Common myeloid progenitor, CD34-positive (primary cell): ENCODE measurements at regions not wholly inside any gene's neighbourhood (a gene's known extent, or its start where the extent isn't known, plus 50 kb on each side); places are given as distances from the start of the nearest gene placed in this dataset.

Experiments used
- CTCF ChIA-PET: fragments of 350-600 bp; sonication (Branson Sonifier 250); formaldehyde crosslinking; loops from one replicate; lab custom pipeline; 2021; ENCODE audit warnings: antibody characterized with exemption; lab: Charles Lee
- POLR2A ChIA-PET: fragments of 350-600 bp; sonication (Branson Sonifier 250); formaldehyde crosslinking; loops from one replicate; lab custom pipeline; 2021; ENCODE audit warnings: antibody characterized with exemption; lab: Charles Lee
- DNase-seq, 3 donors: peaks; one replicate each; pipeline versions ENCODE4 v3.0.0 to v3.0.0-alpha.2; 2013
- H3K27ac ChIP-seq, 2 experiments: 1 replicate in 1 of 2; 2 replicates in 1 of 2; pipeline ENCODE4 v1.7.0; 2013; ENCODE audit warnings: inconsistent platforms in 2 of 2, low read length in 2 of 2, mild to moderate bottlenecking in 2 of 2, low read depth in 1 of 2, moderate library complexity in 1 of 2; ENCODE audit not compliant: severe bottlenecking in 2 of 2, insufficient read depth in 1 of 2, poor library complexity in 1 of 2
- H3K27me3 ChIP-seq, 5 experiments: replicated peaks in 2 of 5; 1 replicate in 3 of 5; 2 replicates in 2 of 5; pipeline versions ENCODE4 v1.6.1 to v1.7.0; 2013; ENCODE audit warnings: low read length in 4 of 5, mild to moderate bottlenecking in 2 of 5, moderate library complexity in 2 of 5, inconsistent platforms in 1 of 5; ENCODE audit not compliant: insufficient read depth in 5 of 5, control insufficient read depth in 4 of 5
- H3K36me3 ChIP-seq, 4 experiments: 1 replicate in 2 of 4; 2 replicates in 2 of 4; pipeline versions ENCODE4 v1.6.1 to v1.7.0; 2013; ENCODE audit warnings: low read length in 3 of 4, control low read depth in 1 of 4, mild to moderate bottlenecking in 1 of 4; ENCODE audit not compliant: control insufficient read depth in 4 of 4, insufficient read depth in 4 of 4
- H3K4me1 ChIP-seq, 4 experiments: 1 replicate in 3 of 4; 2 replicates in 1 of 4; pipeline versions ENCODE4 v1.6.1 to v1.7.1; 2013; ENCODE audit warnings: low read length in 3 of 4, mild to moderate bottlenecking in 3 of 4, control low read depth in 1 of 4, inconsistent platforms in 1 of 4, moderate library complexity in 1 of 4; ENCODE audit not compliant: control insufficient read depth in 4 of 4, insufficient read depth in 4 of 4; ENCODE audit errors: control extremely low read depth in 1 of 4
- H3K4me3 ChIP-seq, 7 experiments: 1 replicate in 4 of 7; 2 replicates in 3 of 7; pipeline versions ENCODE4 v1.5.1 to v1.7.0; 2013; ENCODE audit warnings: mild to moderate bottlenecking in 7 of 7, low read length in 6 of 7, moderate library complexity in 6 of 7, inconsistent platforms in 2 of 7, low read depth in 2 of 7, control low read depth in 1 of 7; ENCODE audit not compliant: insufficient read depth in 4 of 7, control insufficient read depth in 1 of 7; ENCODE audit errors: extremely low read depth in 1 of 7
- H3K9me3 ChIP-seq, 5 experiments: 1 replicate in 4 of 5; 2 replicates in 1 of 5; pipeline versions ENCODE4 v1.6.1 to v1.7.1; 2013; ENCODE audit warnings: low read length in 4 of 5, mild to moderate bottlenecking in 2 of 5, inconsistent platforms in 1 of 5, low read depth in 1 of 5, moderate library complexity in 1 of 5; ENCODE audit not compliant: control insufficient read depth in 4 of 5, insufficient read depth in 2 of 5; ENCODE audit errors: control extremely low read depth in 1 of 5
- WGBS: methylation state at CpG from one replicate; pipeline ENCODE4 v1.1.5; 2013; ENCODE audit not compliant: insufficient coverage; 5-methylcytosine and 5-hydroxymethylcytosine counted together

- ChIA-PET POLR2A (no interaction called here), CTCF (interaction anchor here (1.0 to 1.5 kb wide), 3 partner anchors 9 to 32 kb away, joined by 3 to 7 read pairs (median 3); no protein-coding TSS in a partner anchor)
- WGBS: 50% methylated on average over 4 of the region's 9 CpGs
- Histone ChIP-seq H3K36me3 (no peaks in the 10 kb centered on the region), H3K4me1 (peaks cover 0 to 14% (median 2%) of the 10 kb centered on the region in 4 experiments), H3K9me3 (no peaks in the 10 kb centered on the region), H3K27ac (no peak overlapping the region), H3K4me3 (no peak overlapping the region), H3K27me3 (no peaks in the 10 kb centered on the region)
- no peak for DNase-seq
Observed at GRCh38 chr4:41471126-41472071, 66.6 kb upstream of the LIMCH1 start.

- WGBS: 82% methylated on average over 5 of the region's 5 CpGs
- POLR2A ChIA-PET: no interaction called here
Observed at GRCh38 chr4:41472081-41472480, 65.9 kb upstream of the LIMCH1 start.

DNA sequence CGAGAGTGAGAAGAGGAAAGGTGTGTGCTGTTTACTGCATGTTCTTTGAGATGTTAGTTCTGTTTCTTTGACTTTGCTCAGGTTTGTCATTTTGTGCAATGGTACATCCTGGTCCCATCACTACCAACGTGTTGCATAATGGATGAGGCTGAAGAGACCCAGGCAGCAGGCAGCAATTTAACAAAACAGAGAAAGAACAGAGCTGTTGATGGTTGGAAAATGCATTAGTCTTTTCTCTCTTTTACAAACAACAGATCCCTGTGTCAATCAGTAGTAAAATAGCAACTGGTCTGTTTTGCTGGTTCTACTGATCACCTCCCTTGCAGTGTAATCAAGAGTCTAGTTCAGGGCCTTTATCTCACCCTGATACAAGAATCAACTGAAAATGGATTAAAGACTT is 64.8 kb upstream of the LIMCH1 start:
- 100% methylated on average over 1 of the region's 2 CpGs for WGBS
- Histone ChIP-seq H3K9me3 (no peaks in the 10 kb centered on the region), H3K27me3 (no peaks in the 10 kb centered on the region), H3K4me3 (no peak overlapping the region), H3K4me1 (peaks cover 0 to 13% (median 2%) of the 10 kb centered on the region in 4 experiments), H3K27ac (no peak overlapping the region), H3K36me3 (no peaks in the 10 kb centered on the region)
- no peak for DNase-seq
- CTCF ChIA-PET: interaction anchor here (1.0 kb wide), 1 partner anchor 51 kb away, joined by 5 read pairs; no protein-coding TSS in a partner anchor
- POLR2A ChIA-PET: no interaction called here

More at GRCh38 chr4:41472081-41472480, 65.9 kb upstream of the LIMCH1 start:
- Histone ChIP-seq H3K4me3 (no peak overlapping the region), H3K27me3 (no peaks in the 10 kb centered on the region), H3K4me1 (peaks cover 0 to 11% (median 2%) of the 10 kb centered on the region in 4 experiments), H3K27ac (no peak overlapping the region), H3K36me3 (no peaks in the 10 kb centered on the region), H3K9me3 (no peaks in the 10 kb centered on the region)
- DNase-seq: no peak
- CTCF ChIA-PET: interaction anchor here (0.6 to 1.5 kb wide), 5 partner anchors 8 to 437 kb away, joined by 3 to 7 read pairs (median 3); no protein-coding TSS in a partner anchor

DNA sequence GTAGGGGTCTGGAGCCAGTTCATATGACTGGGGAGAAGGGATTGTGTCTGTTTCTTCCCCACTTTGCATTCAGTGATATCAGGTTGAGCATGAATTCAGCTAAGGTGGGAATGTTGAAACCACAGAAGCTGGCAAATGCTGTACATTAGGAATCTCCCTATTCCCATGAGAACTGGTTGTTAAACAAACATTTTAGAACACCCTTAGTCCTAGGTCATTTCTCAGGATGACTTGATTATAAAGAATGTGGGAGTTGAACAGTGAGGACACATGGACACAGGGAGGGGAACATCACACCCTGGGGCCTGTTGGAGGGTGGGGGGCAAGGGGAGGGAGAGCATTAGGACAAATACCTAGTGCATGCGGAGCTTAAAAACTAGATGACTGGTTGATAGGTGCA is 62.6 kb upstream of the LIMCH1 start:
- CTCF ChIA-PET: no interaction called here
- no CpG with 5 or more reads among the region's 1 CpG for WGBS
- Histone ChIP-seq H3K4me1 (peaks cover 0 to 14% (median 2%) of the 10 kb centered on the region in 4 experiments), H3K27me3 (no peaks in the 10 kb centered on the region), H3K9me3 (no peaks in the 10 kb centered on the region), H3K27ac (no peak overlapping the region), H3K36me3 (no peaks in the 10 kb centered on the region), H3K4me3 (no peak overlapping the region)
- POLR2A ChIA-PET: no interaction called here
- no peak for DNase-seq

GRCh38 chr4:41476310-41476885 is 61.6 kb upstream of the LIMCH1 start:
- POLR2A ChIA-PET: no interaction called here

GRCh38 chr4:41477181-41477905 is 60.6 kb upstream of the LIMCH1 start:
- H3K4me3 ChIP-seq: no peak overlapping the region
- no peak overlapping the region for H3K27ac ChIP-seq
- WGBS: 100% methylated on average over 2 of the region's 6 CpGs
- peaks cover 0 to 13% (median 0%) of the 10 kb centered on the region in 4 experiments for H3K4me1 ChIP-seq
- H3K9me3 ChIP-seq: no peaks in the 10 kb centered on the region
- no peaks in the 10 kb centered on the region for H3K27me3 ChIP-seq
- H3K36me3 ChIP-seq: no peaks in the 10 kb centered on the region
- CTCF ChIA-PET: interaction anchor here (0.8 to 1.4 kb wide), 4 partner anchors 9 to 167 kb away, joined by 3 to 4 read pairs (median 3); no protein-coding TSS in a partner anchor
- no peak for DNase-seq
- POLR2A ChIA-PET: no interaction called here

More at GRCh38 chr4:41476310-41476885, 61.6 kb upstream of the LIMCH1 start:
- WGBS: 92% methylated on average over 2 of the region's 3 CpGs
- H3K36me3 ChIP-seq: no peaks in the 10 kb centered on the region
- H3K27me3 ChIP-seq: no peaks in the 10 kb centered on the region
- no peak overlapping the region for H3K27ac ChIP-seq
- peak in 2 of 3 donors; percentile 14 to 33 for DNase-seq
- CTCF ChIA-PET: interaction anchor here (1.0 to 1.4 kb wide), 3 partner anchors 53 to 167 kb away, joined by 3 to 4 read pairs (median 3); no protein-coding TSS in a partner anchor
- H3K9me3 ChIP-seq: no peaks in the 10 kb centered on the region
- no peak overlapping the region for H3K4me3 ChIP-seq
- peaks cover 0 to 18% (median 2%) of the 10 kb centered on the region in 4 experiments for H3K4me1 ChIP-seq
